ENCODE measurements at regions not wholly inside any gene's neighbourhood (a gene's known extent, or its start where the extent isn't known, plus 50 kb on each side); places are given as distances from the start of the nearest gene placed in this dataset.

DNA sequence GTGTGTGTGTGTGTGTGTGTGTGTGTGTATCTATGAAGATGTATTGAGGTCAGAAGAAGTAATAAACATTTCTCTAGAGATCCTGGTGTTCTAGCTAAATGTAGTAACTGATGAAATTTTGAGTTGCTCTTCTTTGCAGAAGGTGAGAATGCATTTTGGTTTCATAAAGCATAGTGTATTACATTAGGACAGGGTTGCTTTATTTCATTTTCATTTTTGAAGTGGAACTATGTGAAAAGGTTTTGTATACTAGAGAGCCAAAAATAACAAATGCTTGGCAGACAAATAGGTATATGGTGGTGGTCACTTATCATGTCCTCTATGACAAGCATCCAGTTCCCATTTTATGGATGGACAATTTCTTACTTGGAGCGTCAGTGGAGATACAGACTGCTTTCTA is 99.0 kb downstream of the CASP12 start:
- TF ChIP-seq CTCF (IDR thresholded peaks at IDR 0.05) (no peak), POLR2A (IDR thresholded peaks at IDR 0.05) (no peak), EP300 (IDR thresholded peaks at IDR 0.05) (no peak)

Data from ovary (tissue), 3 donors.